HEK293T (cell line): ENCODE measurements at regions not wholly inside any gene's neighbourhood (a gene's known extent, or its start where the extent isn't known, plus 50 kb on each side); places are given as distances from the start of the nearest gene placed in this dataset.

ENCODE experiments used
- CTCF ChIA-PET: fragments of 350-600 bp; formaldehyde crosslinking; extraction: SDS; loops from one replicate; lab custom pipeline; 2021; ENCODE audit warnings: antibody characterized with exemption, inconsistent platforms; lab: Yijun Ruan, JAX
- POLR2A ChIA-PET: fragments of 350-600 bp; formaldehyde crosslinking; extraction: SDS; loops from one replicate; lab custom pipeline; 2020; ENCODE audit warnings: antibody characterized with exemption, inconsistent platforms; lab: Yijun Ruan, JAX
- DNase-seq: peaks from one replicate; pipeline ENCODE4 v3.0.0; 2012; ENCODE audit warnings: mixed read lengths; ENCODE audit errors: extremely low spot score
- ARNT ChIP-seq: fragments of 450-650 bp; IDR thresholded peaks from 2 replicates; pipeline ENCODE4 v1.6.1; 2017; ENCODE audit warnings: mild to moderate bottlenecking
- BHLHE40 ChIP-seq: fragments of 450-650 bp; IDR thresholded peaks from 2 replicates; pipeline ENCODE4 v1.6.1; 2016; ENCODE audit warnings: mild to moderate bottlenecking, moderate library complexity, borderline replicate concordance
- CTBP1 ChIP-seq: fragments of 450-650 bp; IDR thresholded peaks from 2 replicates; pipeline ENCODE4 v1.6.1; 2016; ENCODE audit warnings: borderline replicate concordance
- ELF4 ChIP-seq: fragments of 450-650 bp; IDR thresholded peaks from 2 replicates; pipeline ENCODE4 v1.6.1; 2017; ENCODE audit warnings: antibody characterized with exemption
- FOXA1 ChIP-seq: fragments of 450-650 bp; IDR thresholded peaks from 2 replicates; pipeline ENCODE4 v1.6.1; 2016; ENCODE audit warnings: mild to moderate bottlenecking
- FOXK2 ChIP-seq: fragments of 450-650 bp; IDR thresholded peaks from 2 replicates; pipeline ENCODE4 v1.6.1; 2016; ENCODE audit warnings: mild to moderate bottlenecking
- FOXM1 ChIP-seq: fragments of 450-650 bp; IDR thresholded peaks from 2 replicates; pipeline ENCODE4 v1.6.1; 2017; ENCODE audit warnings: mild to moderate bottlenecking, borderline replicate concordance
- HDGF ChIP-seq: fragments of 450-650 bp; IDR thresholded peaks from 2 replicates; pipeline ENCODE4 v1.6.1; 2017; ENCODE audit warnings: antibody characterized with exemption, borderline replicate concordance
- L3MBTL2 ChIP-seq: fragments of 450-650 bp; conservative IDR thresholded peaks from 2 replicates; pipeline ENCODE4 v1.6.1; 2016; ENCODE audit warnings: mild to moderate bottlenecking
- LEF1 ChIP-seq: fragments of 450-650 bp; IDR thresholded peaks from 2 replicates; pipeline ENCODE4 v1.6.1; 2017; ENCODE audit warnings: mild to moderate bottlenecking, borderline replicate concordance
- NFRKB ChIP-seq: fragments of 450-650 bp; IDR thresholded peaks from 2 replicates; pipeline ENCODE4 v1.6.1; 2016; ENCODE audit warnings: mild to moderate bottlenecking, moderate library complexity
- SP1 ChIP-seq: fragments of 450-650 bp; IDR thresholded peaks from 2 replicates; pipeline ENCODE4 v1.6.1; 2017
- SUZ12 ChIP-seq: fragments of 450-650 bp; IDR thresholded peaks from 2 replicates; pipeline ENCODE4 v1.6.1; 2016; ENCODE audit warnings: mild to moderate bottlenecking
- TARDBP ChIP-seq: fragments of 450-650 bp; IDR thresholded peaks from 2 replicates; pipeline ENCODE4 v1.6.1; 2016
- ZNF384 ChIP-seq: fragments of 450-650 bp; IDR thresholded peaks from 2 replicates; pipeline ENCODE4 v1.6.1; 2016
- TF ChIP-seq, protein P1 (sequence below): fragments of 450-650 bp; IDR thresholded peaks from 2 replicates; pipeline ENCODE4 v1.6.1; 2016

DNA sequence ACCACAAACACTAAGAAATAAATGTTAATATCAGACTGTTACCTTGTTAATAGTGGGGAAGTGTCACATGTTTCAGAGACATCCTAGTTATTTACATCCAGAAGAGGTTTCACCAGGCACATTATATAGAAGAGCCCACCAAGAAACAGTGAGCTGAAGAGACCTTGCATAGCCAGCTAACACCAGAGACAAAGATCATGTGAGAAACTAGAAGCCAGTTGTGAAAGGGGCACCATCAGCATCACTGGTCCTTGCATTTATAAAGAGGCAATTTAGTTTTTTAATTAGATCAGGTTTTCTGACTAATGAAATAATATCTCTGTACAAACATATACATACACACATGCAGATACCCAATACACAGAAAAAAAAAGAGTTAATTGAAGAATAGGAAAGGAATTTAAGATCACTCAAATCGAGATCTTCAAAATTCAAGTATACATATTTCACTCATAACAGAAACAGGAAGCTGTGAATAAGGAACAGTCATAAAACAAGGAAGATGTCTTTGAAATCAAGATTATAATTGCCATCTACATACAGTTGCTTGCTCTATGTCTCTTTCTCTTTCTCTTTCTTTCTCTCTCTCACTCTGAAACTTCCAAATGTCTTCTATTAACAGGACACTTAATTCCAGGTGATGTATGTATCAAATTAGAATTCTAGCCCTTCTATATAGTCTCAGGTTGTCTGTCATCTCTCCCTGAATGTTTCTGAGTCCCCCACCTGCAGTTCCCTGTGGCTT, 348.7 kb downstream of the ETS1 start:
- TF ChIP-seq ZNF384 = no peak
- no peak for TF ChIP-seq LEF1
- TF ChIP-seq BHLHE40 = no peak
- TF ChIP-seq, protein P1, sequence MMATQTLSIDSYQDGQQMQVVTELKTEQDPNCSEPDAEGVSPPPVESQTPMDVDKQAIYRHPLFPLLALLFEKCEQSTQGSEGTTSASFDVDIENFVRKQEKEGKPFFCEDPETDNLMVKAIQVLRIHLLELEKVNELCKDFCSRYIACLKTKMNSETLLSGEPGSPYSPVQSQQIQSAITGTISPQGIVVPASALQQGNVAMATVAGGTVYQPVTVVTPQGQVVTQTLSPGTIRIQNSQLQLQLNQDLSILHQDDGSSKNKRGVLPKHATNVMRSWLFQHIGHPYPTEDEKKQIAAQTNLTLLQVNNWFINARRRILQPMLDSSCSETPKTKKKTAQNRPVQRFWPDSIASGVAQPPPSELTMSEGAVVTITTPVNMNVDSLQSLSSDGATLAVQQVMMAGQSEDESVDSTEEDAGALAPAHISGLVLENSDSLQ = no peak
- POLR2A ChIA-PET = no interaction called here
- CTCF ChIA-PET = interaction anchor here (0.6 kb wide), 1 partner anchor 46 kb away, joined by 3 read pairs; no protein-coding TSS in a partner anchor
- no peak for DNase-seq

DNA sequence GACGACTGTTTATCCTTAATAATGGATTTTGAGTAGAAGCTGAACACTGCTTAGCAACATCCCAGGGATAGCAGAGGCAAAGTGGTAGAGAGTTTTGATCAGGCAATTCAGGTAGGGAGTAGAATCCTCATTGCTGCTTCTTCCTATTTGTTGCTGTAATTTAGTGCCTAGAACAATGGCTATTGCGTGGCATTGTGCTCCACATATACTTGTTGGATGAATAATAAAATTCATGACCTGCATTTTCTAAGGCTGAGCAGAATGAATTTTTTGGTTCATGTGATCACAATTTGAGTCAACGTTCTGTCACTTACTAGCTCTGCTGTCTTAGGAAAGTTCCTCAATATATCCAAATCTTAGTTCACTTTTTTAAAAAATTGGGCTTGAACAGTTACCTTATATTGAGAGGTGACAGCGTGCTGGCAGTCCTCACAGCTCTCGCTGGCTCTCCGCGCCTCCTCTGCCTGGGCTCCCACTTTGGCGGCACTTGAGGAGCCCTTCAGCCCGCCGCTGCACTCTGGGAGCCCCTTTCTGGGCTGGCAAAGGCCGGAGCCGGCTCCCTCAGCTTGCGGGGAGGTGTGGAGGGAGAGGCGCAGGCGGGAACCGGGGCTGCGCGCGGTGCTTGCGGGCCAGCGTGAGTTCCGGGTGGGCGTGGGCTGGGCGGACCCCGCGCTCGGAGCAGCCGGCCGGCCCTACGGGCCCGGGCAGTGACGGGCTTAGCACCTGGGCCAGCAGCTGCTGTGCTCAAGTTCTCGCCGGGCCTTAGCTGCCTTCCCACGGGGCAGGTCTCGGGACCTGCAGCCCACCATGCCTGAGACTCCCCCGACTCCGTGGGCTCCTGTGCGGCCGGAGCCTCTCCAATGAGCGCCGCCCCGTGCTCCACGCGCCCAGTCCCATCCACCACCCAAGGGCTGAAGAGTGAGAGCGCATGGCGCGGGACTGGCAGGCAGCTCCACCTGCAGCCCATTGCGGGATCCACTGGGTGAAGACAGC, 350.6 kb downstream of the ETS1 start:
- TF ChIP-seq BHLHE40 (no peak), FOXM1 (no peak), ZNF384 (no peak), FOXA1 (no peak), LEF1 (no peak), NFRKB (no peak), SUZ12 (no peak), HDGF (no peak), SP1 (no peak), FOXK2 (no peak), ELF4 (no peak)
- TF ChIP-seq, protein P1 = no peak
- DNase-seq = no peak
- POLR2A ChIA-PET = no interaction called here
- CTCF ChIA-PET = no interaction called here

DNA sequence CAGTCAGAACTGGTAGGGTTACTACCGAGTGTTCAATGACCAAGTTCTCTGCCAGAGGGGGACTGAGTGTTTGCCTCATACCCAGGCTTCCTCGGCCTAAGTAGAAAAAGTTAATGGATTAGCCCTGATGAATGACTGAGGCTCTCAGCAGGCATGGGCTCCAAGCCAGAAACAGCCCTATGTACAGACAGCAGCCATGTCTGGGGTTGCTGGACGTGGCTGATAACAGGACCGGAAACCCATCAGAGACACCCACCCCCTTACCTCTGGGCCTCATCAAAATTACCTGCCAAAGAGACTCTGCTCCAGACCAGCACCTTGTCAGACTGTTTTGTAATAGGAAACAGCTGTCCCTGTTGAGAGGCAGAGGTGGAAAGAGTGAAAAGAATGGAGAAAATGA, 351.4 kb downstream of the ETS1 start:
- no peak for TF ChIP-seq HDGF
- TF ChIP-seq NFRKB = no peak
- no peak for TF ChIP-seq CTBP1
- TF ChIP-seq ZNF384 = no peak
- POLR2A ChIA-PET = no interaction called here
- no peak for DNase-seq
- CTCF ChIA-PET = no interaction called here

DNA sequence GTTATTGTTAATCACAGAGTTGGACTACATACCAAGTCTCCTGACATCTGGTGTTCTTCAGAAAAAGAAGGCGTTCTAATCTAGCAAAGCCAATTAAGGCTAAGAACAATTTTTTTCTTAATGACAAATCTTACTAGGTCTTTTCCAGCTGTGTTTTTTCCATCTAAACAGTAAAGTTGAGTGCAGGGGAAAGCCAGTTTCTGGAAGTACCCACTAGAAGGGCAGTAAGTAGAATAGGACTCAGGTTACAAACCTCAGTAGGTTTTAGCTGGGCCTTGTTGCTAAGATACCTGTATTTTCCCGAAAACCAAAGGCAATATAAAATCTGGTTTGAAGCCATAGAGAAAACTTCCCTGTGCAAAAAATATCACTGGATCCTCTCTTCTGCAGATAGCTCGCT, 351.9 kb downstream of the ETS1 start:
- CTCF ChIA-PET = no interaction called here
- TF ChIP-seq SUZ12 (no peak), ZNF384 (no peak), TARDBP (no peak), FOXA1 (no peak), SP1 (no peak), ARNT (no peak), CTBP1 (no peak), FOXM1 (no peak), BHLHE40 (no peak), NFRKB (no peak), L3MBTL2 (no peak)
- TF ChIP-seq, protein P1 = no peak
- DNase-seq = no peak
- POLR2A ChIA-PET = no interaction called here

DNA sequence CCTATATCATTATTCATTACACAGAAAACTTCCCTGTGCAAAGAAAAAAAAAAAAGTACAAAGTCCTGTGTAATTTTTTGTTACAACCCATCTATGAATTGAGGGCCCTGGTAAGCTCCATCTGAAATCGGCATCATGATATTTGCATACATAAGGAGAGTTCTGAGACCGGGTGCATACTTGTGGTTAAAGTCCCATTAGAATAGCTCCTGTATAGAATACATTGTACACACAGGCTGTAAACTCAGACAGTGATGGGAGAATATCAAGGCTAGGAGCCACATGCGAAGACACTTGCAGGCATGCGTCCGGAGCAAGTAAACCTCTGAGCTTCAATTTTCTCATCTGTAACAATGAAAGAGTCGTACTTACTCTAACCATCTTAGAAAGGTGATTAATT, 353.2 kb downstream of the ETS1 start:
- no peak for DNase-seq
- POLR2A ChIA-PET = no interaction called here
- TF ChIP-seq SP1 = no peak
- no peak for TF ChIP-seq SUZ12
- no peak for TF ChIP-seq FOXM1
- no peak for TF ChIP-seq NFRKB
- TF ChIP-seq LEF1 = no peak
- TF ChIP-seq, protein P1 = no peak
- no peak for TF ChIP-seq L3MBTL2
- no peak for TF ChIP-seq TARDBP
- no peak for TF ChIP-seq CTBP1
- no peak for TF ChIP-seq ARNT
- CTCF ChIA-PET = interaction anchor here (0.6 kb wide), 1 partner anchor 398 kb away, joined by 7 read pairs; no protein-coding TSS in a partner anchor

DNA sequence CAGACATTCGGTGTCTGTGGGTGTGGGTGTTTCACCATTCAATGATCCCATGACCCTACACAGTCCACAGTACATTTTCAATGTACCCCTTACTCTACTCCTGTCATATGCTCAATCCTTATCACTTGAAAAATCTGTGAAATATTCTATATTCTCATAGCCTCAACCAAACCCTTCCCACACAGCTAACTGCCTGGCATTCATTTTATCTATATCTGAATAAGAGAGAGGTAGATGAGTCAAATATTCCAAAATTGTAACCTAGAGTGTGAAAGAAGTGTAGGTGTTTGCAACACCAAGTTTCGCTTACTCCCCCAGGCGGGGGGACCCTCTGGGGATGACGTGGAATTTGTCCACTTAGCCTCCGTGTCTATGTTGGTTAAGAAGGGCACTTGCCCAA, 354.8 kb downstream of the ETS1 start:
- ChIA-PET POLR2A (no interaction called here), CTCF (no interaction called here)
- DNase-seq = no peak
- TF ChIP-seq TARDBP (no peak), LEF1 (no peak), HDGF (no peak), FOXM1 (no peak), BHLHE40 (no peak), CTBP1 (no peak), SP1 (no peak), SUZ12 (no peak), ARNT (no peak), FOXA1 (no peak), ELF4 (no peak), NFRKB (no peak), ZNF384 (no peak), L3MBTL2 (no peak), FOXK2 (no peak)
- TF ChIP-seq, protein P1 = no peak
